IMR-90 (cell line): ENCODE measurements at regions not wholly inside any gene's neighbourhood (a gene's known extent, or its start where the extent isn't known, plus 50 kb on each side); places are given as distances from the start of the nearest gene placed in this dataset.

Experiments
- BHLHE40 ChIP-seq: fragments of 150-350 bp; IDR thresholded peaks from 2 replicates; pipeline ENCODE4 v1.6.1; 2016; ENCODE audit warnings: mild to moderate bottlenecking, low read depth, low read length
- POLR2A ChIP-seq: IDR thresholded peaks from 2 replicates; pipeline ENCODE4 v1.6.1; 2012; ENCODE audit warnings: mild to moderate bottlenecking, low read depth, low read length

GRCh38 chr17:79160980-79161636 lies 86.5 kb downstream of the ENGASE start:
- TF ChIP-seq POLR2A, result no peak
- no peak for TF ChIP-seq BHLHE40
